Tibial artery (tissue), 4 donors: ENCODE measurements at regions not wholly inside any gene's neighbourhood (a gene's known extent, or its start where the extent isn't known, plus 50 kb on each side); places are given as distances from the start of the nearest gene placed in this dataset.
"Not testable (repeated sequence)": the region's sequence is repeated elsewhere in the genome, so short reads cannot be mapped to it uniquely, and the experiment has no call there.

Source experiments
- DNase-seq, 2 donors: peaks; one replicate each; pipeline ENCODE4 v3.0.0-alpha.2; 2019
- H3K27ac ChIP-seq, 2 donors: fragments of 200-600 bp; sonication (generic) in 1 of 2; 1 replicate in 1 of 2; 2 replicates in 1 of 2; pipeline ENCODE4 v1.5.1; 2018 to 2019; ENCODE audit warnings: mild to moderate bottlenecking in 1 of 2
- H3K27me3 ChIP-seq, 2 donors: fragments of 200-600 bp; sonication (generic) in 1 of 2; one replicate each; pipeline versions ENCODE4 v1.5.1 to v1.6.0; 2016 to 2019
- H3K36me3 ChIP-seq, 3 donors: fragments of 200-600 bp; sonication (generic) in 2 of 3; one replicate each; pipeline ENCODE4 v1.5.1; 2016 to 2019; ENCODE audit warnings: mild to moderate bottlenecking in 2 of 3
- H3K4me1 ChIP-seq, 4 donors: fragments of 200-600 bp; sonication (generic) in 2 of 4; 1 replicate in 3 of 4; 2 replicates in 1 of 4; pipeline ENCODE4 v1.5.1; 2016 to 2019
- H3K4me3 ChIP-seq, 2 donors: fragments of 200-600 bp; sonication (generic) in 1 of 2; 1 replicate in 1 of 2; 2 replicates in 1 of 2; pipeline ENCODE4 v1.5.1; 2018 to 2019; ENCODE audit warnings: mild to moderate bottlenecking in 2 of 2
- H3K9me3 ChIP-seq, 3 donors: fragments of 200-600 bp; sonication (generic) in 1 of 3; one replicate each; pipeline ENCODE4 v1.5.1; 2016 to 2019
- CTCF ChIP-seq, 2 experiments: fragments of 200-600 bp in 1 of 2; fragments of 450-650 bp in 1 of 2; IDR thresholded peaks; one replicate each; pipeline ENCODE4 v1.5.1; 2017 to 2019; ENCODE audit warnings: antibody characterized with exemption in 2 of 2, mild to moderate bottlenecking in 1 of 2, moderate library complexity in 1 of 2
- intact Hi-C: fragments of 100-400 bp; cut with DNase I; formaldehyde crosslinking; loops from one replicate; pipeline ENCODE4 v1.15.0; 2023; ENCODE audit warnings: low total_unique reads

- Histone ChIP-seq H3K36me3 (no peaks in the 10 kb centered on the region), H3K27ac (peak overlapping the region; percentile 4 to 49), H3K4me3 (no peak overlapping the region), H3K4me1 (peaks cover 0 to 75% (median 14%) of the 10 kb centered on the region in 4 donors), H3K27me3 (no peaks in the 10 kb centered on the region), H3K9me3 (no peaks in the 10 kb centered on the region)
- no peak for TF ChIP-seq CTCF (IDR thresholded peaks at IDR 0.05)
- intact Hi-C loops = no loop called here
- DNase-seq = no peak
These were observed 153.0 kb downstream of the PLCE1 start for GRCh38 chr10:94146746-94147145.

GRCh38 chr10:94149702-94150101 lies 156.0 kb downstream of the PLCE1 start:
- intact Hi-C loops = no loop called here
- H3K27ac ChIP-seq = peak overlapping the region in 1 of 2 donors; percentile 44

GRCh38 chr10:94150541-94151184 lies 156.9 kb downstream of the PLCE1 start:
- no peak for DNase-seq
- Histone ChIP-seq H3K36me3 (no peaks in the 10 kb centered on the region), H3K9me3 (no peaks in the 10 kb centered on the region), H3K27ac (peak overlapping the region in 1 of 2 donors; percentile 44), H3K27me3 (no peaks in the 10 kb centered on the region), H3K4me3 (no peak overlapping the region), H3K4me1 (peaks cover 0 to 59% (median 9%) of the 10 kb centered on the region in 4 donors)
- intact Hi-C loops = no loop called here
- no peak for TF ChIP-seq CTCF (IDR thresholded peaks at IDR 0.05)

More at GRCh38 chr10:94149702-94150101, 156.0 kb downstream of the PLCE1 start:
- no peak overlapping the region for H3K4me3 ChIP-seq
- no peaks in the 10 kb centered on the region for H3K36me3 ChIP-seq
- no peak for DNase-seq
- no peak for TF ChIP-seq CTCF (IDR thresholded peaks at IDR 0.05)
- H3K27me3 ChIP-seq = no peaks in the 10 kb centered on the region
- H3K9me3 ChIP-seq = no peaks in the 10 kb centered on the region
- H3K4me1 ChIP-seq = peaks cover 0 to 59% (median 12%) of the 10 kb centered on the region in 4 donors

GRCh38 chr10:94155722-94156271 lies 162.1 kb downstream of the PLCE1 start:
- no peak overlapping the region for H3K4me3 ChIP-seq
- H3K36me3 ChIP-seq = no peaks in the 10 kb centered on the region
- peak overlapping the region; percentile 49 to 62 for H3K27ac ChIP-seq
- H3K27me3 ChIP-seq = no peaks in the 10 kb centered on the region
- H3K9me3 ChIP-seq = no peaks in the 10 kb centered on the region
- peaks cover 0 to 31% (median 8%) of the 10 kb centered on the region in 4 donors for H3K4me1 ChIP-seq
- TF ChIP-seq CTCF (IDR thresholded peaks at IDR 0.05) = no peak
- intact Hi-C loops = no loop called here
- DNase-seq = no peak

- no peak for TF ChIP-seq CTCF (IDR thresholded peaks at IDR 0.05)
- Histone ChIP-seq H3K27me3 (no peaks in the 10 kb centered on the region), H3K4me1 (peaks cover 0 to 28% (median 8%) of the 10 kb centered on the region in 4 donors), H3K36me3 (no peaks in the 10 kb centered on the region), H3K9me3 (no peaks in the 10 kb centered on the region), H3K27ac (peak overlapping the region; percentile 49 to 62), H3K4me3 (no peak overlapping the region)
- intact Hi-C loops = no loop called here
- DNase-seq = no peak
These were observed 162.7 kb downstream of the PLCE1 start for GRCh38 chr10:94156453-94156852.

GRCh38 chr10:94165158-94165611 lies 171.5 kb downstream of the PLCE1 start:
- H3K27me3 ChIP-seq, intact Hi-C loops, H3K4me3 ChIP-seq, DNase-seq, H3K27ac ChIP-seq, H3K9me3 ChIP-seq, H3K36me3 ChIP-seq, H3K4me1 ChIP-seq: not testable (repeated sequence)
